ENCODE measurements at regions not wholly inside any gene's neighbourhood (a gene's known extent, or its start where the extent isn't known, plus 50 kb on each side); places are given as distances from the start of the nearest gene placed in this dataset.
A peak's percentile ranks its signal among the peaks of the same experiment; 100 is the strongest.

GRCh38 chr2:234429265-234429664 is 67.6 kb downstream of the ARL4C start:
- TF ChIP-seq EZH2 (IDR thresholded peaks at IDR 0.05; ENCODE audit: low read length, missing control alignments) (no peak), CTCF (conservative IDR thresholded peaks at IDR 0.05 in 1 of 2, IDR thresholded peaks at IDR 0.05 in 1 of 2; ENCODE audit: low read depth in 1 of 2, low read length in 2 of 2) (no peak)
- Histone ChIP-seq H3K27ac (ENCODE audit: insufficient read depth, low read length) (no peak overlapping the region), H2AFZ (ENCODE audit: low read length) (no peak overlapping the region), H3K4me3 (replicated peaks in 1 of 4; ENCODE audit: control extremely low read depth in 1 of 4, insufficient read depth in 1 of 4, low read depth in 3 of 4, low read length in 4 of 4) (no peak overlapping the region), H3K9me3 (ENCODE audit: control insufficient read depth, insufficient read depth, low read depth, low read length) (no peaks in the 10 kb centered on the region), H3K36me3 (ENCODE audit: control insufficient read depth, insufficient read depth, low read length) (no peaks in the 10 kb centered on the region), H3K4me1 (ENCODE audit: control insufficient read depth, extremely low read depth, insufficient read depth, low read length) (no peaks in the 10 kb centered on the region), H3K4me2 (ENCODE audit: extremely low read depth, insufficient read depth, low read length) (no peak overlapping the region), H3K79me2 (ENCODE audit: control insufficient read depth, insufficient read depth, low read length) (no peaks in the 10 kb centered on the region), H3K9ac (ENCODE audit: insufficient read depth, low read length) (no peak overlapping the region), H4K20me1 (ENCODE audit: control insufficient read depth, extremely low read depth, insufficient read depth, low read length) (no peaks in the 10 kb centered on the region), H3K27me3 (ENCODE audit: control insufficient read depth, insufficient read depth, low read length) (no peaks in the 10 kb centered on the region)
- no peak for DNase-seq (ENCODE audit: low read depth in 2 of 2)

GRCh38 chr2:234427081-234428061 is 69.5 kb downstream of the ARL4C start:
- Histone ChIP-seq H3K4me3 (replicated peaks in 1 of 4; ENCODE audit: control extremely low read depth in 1 of 4, insufficient read depth in 1 of 4, low read depth in 3 of 4, low read length in 4 of 4) (no peak overlapping the region), H3K4me2 (ENCODE audit: extremely low read depth, insufficient read depth, low read length) (no peak overlapping the region), H3K9me3 (ENCODE audit: control insufficient read depth, insufficient read depth, low read depth, low read length) (no peaks in the 10 kb centered on the region), H3K27me3 (ENCODE audit: control insufficient read depth, insufficient read depth, low read length) (no peaks in the 10 kb centered on the region), H2AFZ (ENCODE audit: low read length) (no peak overlapping the region), H3K79me2 (ENCODE audit: control insufficient read depth, insufficient read depth, low read length) (no peaks in the 10 kb centered on the region), H4K20me1 (ENCODE audit: control insufficient read depth, extremely low read depth, insufficient read depth, low read length) (no peaks in the 10 kb centered on the region), H3K36me3 (ENCODE audit: control insufficient read depth, insufficient read depth, low read length) (no peaks in the 10 kb centered on the region), H3K27ac (ENCODE audit: insufficient read depth, low read length) (no peak overlapping the region), H3K4me1 (ENCODE audit: control insufficient read depth, extremely low read depth, insufficient read depth, low read length) (no peaks in the 10 kb centered on the region), H3K9ac (ENCODE audit: insufficient read depth, low read length) (no peak overlapping the region)
- TF ChIP-seq CTCF (conservative IDR thresholded peaks at IDR 0.05 in 1 of 2, IDR thresholded peaks at IDR 0.05 in 1 of 2; ENCODE audit: low read depth in 1 of 2, low read length in 2 of 2): no peak
- no peak for TF ChIP-seq EZH2 (IDR thresholded peaks at IDR 0.05; ENCODE audit: low read length, missing control alignments)
- DNase-seq (ENCODE audit: low read depth in 2 of 2): peak in 1 of 2 donors; percentile 97

- Histone ChIP-seq H3K4me3 (replicated peaks in 1 of 4; ENCODE audit: control extremely low read depth in 1 of 4, insufficient read depth in 1 of 4, low read depth in 3 of 4, low read length in 4 of 4) (no peak overlapping the region), H3K36me3 (ENCODE audit: control insufficient read depth, insufficient read depth, low read length) (no peaks in the 10 kb centered on the region), H3K4me1 (ENCODE audit: control insufficient read depth, extremely low read depth, insufficient read depth, low read length) (peaks cover 3% of the 10 kb centered on the region), H3K4me2 (ENCODE audit: extremely low read depth, insufficient read depth, low read length) (no peak overlapping the region), H4K20me1 (ENCODE audit: control insufficient read depth, extremely low read depth, insufficient read depth, low read length) (no peaks in the 10 kb centered on the region), H3K27me3 (ENCODE audit: control insufficient read depth, insufficient read depth, low read length) (no peaks in the 10 kb centered on the region), H3K79me2 (ENCODE audit: control insufficient read depth, insufficient read depth, low read length) (no peaks in the 10 kb centered on the region), H3K9ac (ENCODE audit: insufficient read depth, low read length) (no peak overlapping the region), H3K27ac (ENCODE audit: insufficient read depth, low read length) (no peak overlapping the region), H3K9me3 (ENCODE audit: control insufficient read depth, insufficient read depth, low read depth, low read length) (no peaks in the 10 kb centered on the region), H2AFZ (ENCODE audit: low read length) (no peak overlapping the region)
- no peak for DNase-seq (ENCODE audit: low read depth in 2 of 2)
- TF ChIP-seq CTCF (conservative IDR thresholded peaks at IDR 0.05 in 1 of 2, IDR thresholded peaks at IDR 0.05 in 1 of 2; ENCODE audit: low read depth in 1 of 2, low read length in 2 of 2) (no peak), EZH2 (IDR thresholded peaks at IDR 0.05; ENCODE audit: low read length, missing control alignments) (no peak)
Measured at GRCh38 chr2:234426616-234427015, 70.3 kb downstream of the ARL4C start.

Measured in fibroblast of lung (primary cell).